Fibroblast of pulmonary artery (primary cell): ENCODE measurements at regions not wholly inside any gene's neighbourhood (a gene's known extent, or its start where the extent isn't known, plus 50 kb on each side); places are given as distances from the start of the nearest gene placed in this dataset.

Experiments
- DNase-seq: peaks from one replicate; pipeline ENCODE4 v3.0.0-alpha.2; 2010; ENCODE audit warnings: low read depth
- H3K4me3 ChIP-seq: replicated peaks from 2 replicates; pipeline ENCODE4 v1.5.1; 2011; ENCODE audit warnings: low read depth, mild to moderate bottlenecking, control low read depth, low read length, moderate library complexity
- CTCF ChIP-seq: IDR thresholded peaks from 2 replicates; pipeline ENCODE4 v1.5.1; 2011; ENCODE audit warnings: mild to moderate bottlenecking, control low read depth, low read length, inconsistent platforms; ENCODE audit errors: missing control alignments

DNA sequence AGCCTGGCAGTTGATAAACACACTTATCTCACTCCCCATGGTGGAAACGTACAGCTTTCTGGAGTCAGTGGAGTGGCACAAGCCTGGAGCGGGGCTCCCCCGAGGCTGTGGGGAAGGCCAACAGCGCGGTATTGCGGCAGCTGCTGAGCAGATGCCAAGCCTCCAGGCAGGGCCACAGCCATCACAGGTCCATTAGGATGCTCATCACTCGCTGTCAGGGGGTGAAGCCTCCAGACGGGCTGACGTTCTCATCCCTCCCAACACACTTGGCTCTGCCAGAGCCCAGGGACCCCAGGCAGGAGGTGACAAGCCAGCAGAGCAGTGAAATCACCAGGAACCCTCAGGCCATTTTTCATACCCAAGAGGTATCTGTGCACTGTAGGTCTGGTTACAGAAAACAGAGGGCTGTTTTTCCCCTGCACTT, 529.2 kb upstream of the KLHL29 start:
- no peak overlapping the region for H3K4me3 ChIP-seq
- no peak for DNase-seq
- no peak for TF ChIP-seq CTCF

GRCh38 chr2:22867973-22868372, 517.0 kb upstream of the KLHL29 start:
- DNase-seq = no peak
- no peak for TF ChIP-seq CTCF

DNA sequence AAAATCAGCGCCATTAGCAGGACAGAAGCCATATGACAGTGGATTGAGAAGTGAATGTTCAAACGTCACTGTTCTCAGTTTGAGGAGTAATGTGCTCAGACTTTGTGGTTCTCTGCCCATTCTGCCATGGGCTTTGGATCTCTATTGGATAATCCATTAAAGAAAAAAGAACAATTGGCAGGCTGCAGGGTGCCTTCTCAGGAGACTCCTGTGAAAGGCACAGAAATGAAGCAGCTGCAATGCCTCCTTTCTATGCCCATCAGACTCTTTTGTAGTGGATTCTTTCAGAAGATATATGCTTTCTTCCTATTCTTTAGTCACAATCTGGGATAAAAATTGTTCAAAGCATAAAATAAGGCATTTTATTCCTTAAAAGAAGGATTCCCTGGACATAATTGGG, 506.9 kb upstream of the KLHL29 start:
- no peak for TF ChIP-seq CTCF
- no peak for DNase-seq
- H3K4me3 ChIP-seq = no peak overlapping the region

More at GRCh38 chr2:22867973-22868372, 517.0 kb upstream of the KLHL29 start:
- no peak overlapping the region for H3K4me3 ChIP-seq

- TF ChIP-seq CTCF = no peak
- H3K4me3 ChIP-seq = no peak overlapping the region
- no peak for DNase-seq
These were observed 505.7 kb upstream of the KLHL29 start for GRCh38 chr2:22879009-22879863.

GRCh38 chr2:22880161-22880560, 504.8 kb upstream of the KLHL29 start:
- no peak overlapping the region for H3K4me3 ChIP-seq
- no peak for DNase-seq
- TF ChIP-seq CTCF = no peak

DNA sequence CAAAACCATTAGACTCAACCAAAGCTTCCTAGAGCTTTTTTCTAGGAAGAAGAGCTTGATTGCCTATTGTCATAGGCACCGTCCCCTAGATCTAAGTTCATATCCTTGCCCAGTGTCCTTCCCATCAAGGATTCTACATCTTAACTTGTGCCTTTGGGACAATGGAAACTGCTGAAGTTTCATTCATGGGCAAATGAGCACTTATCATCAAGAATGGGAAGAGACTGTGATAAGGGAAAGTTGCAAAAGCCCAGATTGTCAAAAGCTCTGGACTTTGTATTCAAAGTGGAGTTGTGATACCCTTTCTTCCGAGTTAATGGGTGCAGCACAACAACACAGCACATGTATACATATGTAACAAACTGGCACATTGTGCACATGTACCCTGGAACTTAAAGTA, 503.0 kb upstream of the KLHL29 start:
- H3K4me3 ChIP-seq = no peak overlapping the region
- TF ChIP-seq CTCF = no peak
- no peak for DNase-seq

DNA sequence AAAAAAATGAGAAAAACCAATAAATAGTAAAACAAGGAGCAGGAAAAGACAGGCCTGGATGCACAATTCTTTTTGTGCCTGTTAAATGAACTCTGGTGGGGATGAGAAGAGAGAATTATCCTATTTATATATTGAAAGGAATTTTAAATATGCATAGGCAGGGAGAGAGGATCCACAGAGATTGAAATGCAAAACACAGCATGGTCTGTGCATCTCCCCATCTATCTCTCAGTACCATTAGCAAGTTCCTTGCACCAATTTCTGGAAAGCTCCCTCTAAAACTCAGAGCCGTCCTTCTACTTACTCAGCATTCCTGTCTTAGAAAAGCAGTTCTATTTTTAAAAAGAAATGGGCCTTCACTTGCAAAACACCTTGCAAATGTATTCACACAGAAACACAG, 502.3 kb upstream of the KLHL29 start:
- TF ChIP-seq CTCF = no peak

More for the DNA sequence above, 502.3 kb upstream of the KLHL29 start:
- no peak overlapping the region for H3K4me3 ChIP-seq
- DNase-seq = no peak
